GF-D8 (cell line): ENCODE measurements at regions not wholly inside any gene's neighbourhood (a gene's known extent, or its start where the extent isn't known, plus 50 kb on each side); places are given as distances from the start of the nearest gene placed in this dataset.
"Not testable (repeated sequence)": the region's sequence is repeated elsewhere in the genome, so short reads cannot be mapped to it uniquely, and the experiment has no call there.

Experiments
- DNase-seq: peaks from one replicate; lab custom pipeline; 2025; lab: John Stamatoyannopoulos, UW

DNA sequence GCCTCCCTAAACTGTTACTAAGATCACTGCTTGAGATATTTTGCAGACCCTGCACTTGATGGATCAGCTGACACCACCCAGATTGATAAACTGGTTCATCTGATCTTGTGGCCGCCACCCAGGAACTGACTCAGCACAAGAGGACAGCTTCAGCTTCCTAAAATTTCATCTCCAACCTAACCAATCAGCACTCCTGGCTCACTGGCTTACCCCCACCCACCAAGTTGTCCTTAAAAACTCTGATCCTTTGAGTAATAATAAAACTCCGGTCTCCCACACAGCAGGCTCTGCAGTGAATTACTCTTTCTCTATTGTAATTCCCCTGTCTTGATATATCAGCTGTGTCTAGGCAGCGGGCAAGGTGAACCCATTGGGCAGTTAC, 174.8 kb downstream of the UTP18 start:
- DNase-seq = no peak

DNA sequence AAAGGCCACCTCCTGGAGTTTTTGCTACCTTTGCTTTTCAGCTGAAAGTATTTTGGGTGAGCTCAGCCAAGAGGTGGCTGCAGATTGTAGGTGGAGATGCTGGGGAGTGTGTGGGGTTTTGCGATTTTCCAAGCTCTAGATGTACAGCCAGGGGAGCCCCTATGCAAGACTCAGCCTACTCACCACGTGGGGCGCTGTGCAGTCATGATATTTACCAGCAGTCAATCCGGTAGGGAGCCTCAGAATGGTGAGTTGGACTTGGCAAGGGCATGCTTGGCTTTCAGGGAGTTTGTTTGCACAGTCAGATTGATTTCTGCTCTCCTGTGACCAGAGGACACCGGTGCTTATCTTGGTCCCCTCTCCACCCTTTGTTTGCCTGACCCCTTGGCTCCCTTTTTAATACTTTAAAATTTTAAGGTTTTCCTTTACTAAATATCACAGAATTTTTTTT, 175.3 kb downstream of the UTP18 start:
- no peak for DNase-seq

DNA sequence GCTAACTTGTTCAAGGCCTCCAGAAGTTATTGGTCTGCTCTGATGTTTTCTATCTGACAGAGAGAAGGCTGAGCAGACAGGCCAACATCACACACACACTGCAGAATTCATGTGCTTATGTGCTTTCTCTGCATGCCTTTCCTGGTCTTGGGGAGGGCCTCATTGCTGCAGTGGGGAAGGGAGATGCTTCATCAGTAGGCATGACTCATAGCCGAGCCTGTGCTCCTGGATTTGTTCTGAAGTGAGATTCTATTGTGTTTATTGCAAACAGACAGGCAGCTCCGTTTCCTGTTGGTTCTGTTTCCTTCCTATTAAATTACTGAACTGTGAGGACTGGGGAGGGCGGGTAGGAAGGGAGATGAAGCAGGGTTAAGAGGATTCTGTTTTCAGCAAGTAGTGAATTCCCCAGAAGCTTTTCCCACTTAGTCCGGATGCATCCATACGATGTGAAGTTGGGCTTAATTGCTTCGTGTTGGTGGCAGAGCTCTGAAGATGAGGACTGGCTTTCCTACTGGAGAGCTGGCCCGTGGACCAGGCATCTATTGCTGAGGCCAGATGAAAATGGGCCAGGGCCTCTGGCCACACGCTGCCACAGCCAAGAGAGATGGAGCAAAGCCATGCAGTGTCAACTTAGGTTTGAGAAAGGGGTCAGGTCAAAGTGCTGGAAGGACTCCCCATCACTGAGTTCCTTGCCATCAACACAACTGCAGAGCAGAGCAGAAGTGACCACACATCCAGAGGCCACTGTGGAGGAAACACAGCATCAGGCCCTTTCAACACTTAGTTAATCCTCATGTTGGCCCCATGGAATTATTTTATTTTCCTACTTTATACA, 179.3 kb downstream of the UTP18 start:
- DNase-seq = no peak

DNA sequence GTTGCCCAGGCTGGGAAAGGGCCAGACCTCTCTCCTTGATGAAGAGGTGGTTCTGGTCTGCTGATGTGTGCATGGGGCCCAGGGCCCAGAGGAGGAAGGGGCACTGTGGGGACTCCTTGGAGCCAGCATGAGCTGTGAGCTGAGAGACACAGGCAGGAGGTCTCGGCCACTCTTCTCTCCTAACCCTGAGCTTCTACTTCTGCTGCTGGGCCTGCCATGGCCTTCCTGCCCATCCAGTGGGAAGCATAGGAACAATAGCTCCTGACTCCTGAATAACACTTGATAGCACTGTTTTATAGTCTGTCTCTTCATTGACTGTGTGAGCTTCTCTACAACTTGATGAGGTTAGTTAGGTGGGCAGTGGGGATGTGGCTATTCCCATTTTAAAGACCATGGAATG, 181.1 kb downstream of the UTP18 start:
- no peak for DNase-seq

DNA sequence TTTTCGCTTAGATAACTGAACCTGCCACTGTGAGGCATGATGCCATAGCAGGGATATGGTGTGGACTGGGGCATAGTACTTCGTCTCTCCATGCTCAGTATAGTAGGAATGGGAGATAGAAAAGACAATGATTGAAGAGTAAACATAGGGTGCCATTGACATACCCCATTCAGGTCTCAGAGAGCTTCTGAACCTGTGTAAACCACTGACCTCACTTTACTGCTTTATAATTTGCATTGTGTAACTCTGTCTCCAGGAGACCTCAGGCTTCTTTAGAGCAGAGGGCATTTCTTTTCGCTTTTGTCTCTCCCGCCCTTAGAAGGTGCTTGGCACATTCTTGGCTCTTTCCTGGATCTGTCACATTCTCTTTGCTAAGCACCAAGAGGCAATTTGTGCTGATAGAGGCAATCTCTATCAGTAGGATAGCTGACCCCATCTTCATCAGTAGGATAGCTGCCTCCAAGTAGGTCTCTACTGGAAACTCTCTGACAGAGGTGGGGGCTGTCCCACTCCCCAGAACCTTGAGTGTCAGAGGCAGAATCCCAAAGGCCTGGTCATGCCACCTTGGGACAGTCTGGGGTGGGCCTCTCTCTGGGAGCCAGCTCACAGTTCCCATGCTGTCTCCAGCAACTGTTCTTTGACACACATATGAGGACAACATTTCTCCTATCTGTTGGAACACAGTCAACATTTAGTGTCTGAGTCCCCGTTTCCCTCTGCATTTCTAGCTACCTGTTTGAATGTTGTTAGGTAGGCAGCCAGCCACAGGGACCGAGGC, 181.9 kb downstream of the UTP18 start:
- DNase-seq = no peak

DNA sequence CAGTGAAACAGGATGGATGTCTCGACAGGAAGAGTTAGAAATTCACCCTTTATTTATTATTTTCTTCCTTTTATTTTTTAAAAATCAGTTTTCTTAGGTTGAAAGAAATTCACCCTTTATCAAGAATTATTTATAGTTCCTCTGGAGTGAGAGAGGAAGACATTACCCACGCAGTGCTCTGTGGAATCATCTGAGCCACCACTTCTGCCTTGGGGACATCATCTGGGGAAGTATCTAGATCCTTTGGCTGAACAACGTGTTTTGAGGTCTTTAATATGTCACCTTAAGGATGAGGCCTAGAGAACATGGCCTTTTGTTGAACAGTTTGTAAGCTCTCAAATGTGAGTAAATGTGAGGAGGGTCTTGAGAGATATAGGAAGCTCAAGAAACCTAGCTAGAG, 183.3 kb downstream of the UTP18 start:
- no peak for DNase-seq

DNA sequence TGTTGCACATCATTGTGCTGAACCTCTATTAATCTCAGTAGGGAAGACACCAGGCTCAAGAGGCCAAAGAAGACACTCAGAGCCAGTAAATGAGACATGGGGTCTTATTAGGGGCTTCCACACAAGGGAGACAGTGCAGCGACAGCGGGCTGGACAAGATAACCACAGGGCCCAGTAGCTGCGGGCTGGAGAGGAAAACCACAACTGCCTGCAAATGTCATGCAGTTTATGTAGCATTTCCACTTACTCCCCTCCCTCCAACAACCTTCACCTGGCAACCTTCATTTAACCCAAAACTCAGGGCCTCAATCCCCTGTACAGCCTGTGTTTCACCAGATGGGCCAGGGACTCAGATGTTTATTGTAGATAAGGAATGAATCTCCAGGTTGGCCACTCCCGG, 185.6 kb downstream of the UTP18 start:
- no peak for DNase-seq

DNA sequence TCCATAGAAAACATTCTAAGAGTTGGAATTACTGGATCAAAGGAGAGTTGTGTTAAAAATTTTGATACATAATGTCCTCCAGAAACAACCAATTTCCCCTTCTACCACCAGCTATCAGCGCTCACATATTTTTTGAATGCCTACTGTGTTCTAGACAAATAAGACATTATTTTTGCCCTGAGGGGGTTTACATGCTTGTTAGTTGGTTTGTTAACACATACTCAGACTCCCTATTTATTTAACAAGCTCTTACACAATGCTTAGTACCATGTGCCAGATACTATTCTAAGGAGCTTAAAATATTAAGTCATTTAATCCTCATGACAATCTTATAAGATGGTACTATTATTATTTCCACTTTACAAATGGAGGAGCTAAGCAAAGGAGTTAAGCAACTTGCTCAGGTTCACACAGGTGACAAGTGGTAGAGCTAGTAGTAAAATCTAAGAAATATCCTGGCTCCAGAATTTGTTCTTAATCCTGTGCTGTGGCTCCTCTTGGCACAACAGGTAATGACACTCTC, 194.2 kb downstream of the UTP18 start:
- no peak for DNase-seq

DNA sequence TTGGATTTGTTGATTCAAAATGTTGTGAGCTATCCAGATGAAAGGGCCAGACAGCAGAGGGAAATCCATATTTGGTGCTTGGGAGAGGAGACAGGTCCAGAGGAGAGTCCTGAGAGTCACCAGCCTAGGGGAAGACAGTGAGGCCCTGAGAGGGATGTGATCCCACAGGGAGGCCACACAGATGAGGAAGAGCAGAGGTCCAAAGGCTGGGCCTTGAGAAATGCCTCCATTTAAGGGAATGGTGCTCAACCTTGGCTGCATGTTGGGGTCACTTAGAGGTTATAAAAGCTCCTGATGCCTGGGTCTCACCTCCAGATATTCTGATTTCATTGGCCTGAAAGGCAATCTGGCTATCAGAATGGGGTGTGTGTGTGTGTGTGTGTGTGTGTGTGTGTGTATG, 194.9 kb downstream of the UTP18 start:
- DNase-seq = no peak

DNA sequence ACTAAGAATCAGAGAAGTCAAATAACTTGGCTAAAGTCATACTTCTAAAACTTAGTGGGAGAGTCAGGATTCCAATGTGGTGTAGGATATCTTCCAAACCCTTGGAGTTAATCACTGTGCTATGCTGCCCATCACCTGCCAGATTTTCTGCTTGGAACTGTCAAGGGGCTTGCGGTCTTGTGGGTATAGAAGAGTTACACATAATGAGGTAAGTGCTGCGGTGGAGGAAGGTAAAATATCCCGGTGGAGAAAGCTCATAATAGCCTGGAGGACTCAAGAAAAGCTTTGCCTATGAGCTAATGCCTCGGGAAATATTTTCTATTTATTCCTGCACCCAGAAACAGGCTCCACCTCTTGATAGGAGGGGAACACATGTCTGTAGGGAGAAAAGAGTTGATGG, 195.6 kb downstream of the UTP18 start:
- DNase-seq = no peak

DNA sequence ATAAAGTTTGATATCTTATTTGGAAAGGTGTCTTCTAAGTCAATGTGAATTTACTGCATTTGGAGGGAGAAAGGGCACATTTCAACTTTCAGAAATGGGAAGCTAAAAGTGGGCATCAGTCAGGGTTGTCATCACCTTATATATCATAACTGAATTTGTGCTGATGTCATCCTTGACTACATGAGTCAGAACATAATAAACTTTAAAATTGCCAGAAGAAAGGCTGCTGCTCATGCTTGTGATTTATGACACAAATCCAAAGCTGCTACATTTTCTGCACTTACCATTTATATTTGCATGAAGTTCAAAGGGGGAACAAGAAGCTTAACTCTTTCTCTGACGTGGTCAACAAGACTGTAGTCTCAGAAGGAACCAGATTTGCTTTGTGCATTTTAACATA, 196.6 kb downstream of the UTP18 start:
- DNase-seq = no peak

DNA sequence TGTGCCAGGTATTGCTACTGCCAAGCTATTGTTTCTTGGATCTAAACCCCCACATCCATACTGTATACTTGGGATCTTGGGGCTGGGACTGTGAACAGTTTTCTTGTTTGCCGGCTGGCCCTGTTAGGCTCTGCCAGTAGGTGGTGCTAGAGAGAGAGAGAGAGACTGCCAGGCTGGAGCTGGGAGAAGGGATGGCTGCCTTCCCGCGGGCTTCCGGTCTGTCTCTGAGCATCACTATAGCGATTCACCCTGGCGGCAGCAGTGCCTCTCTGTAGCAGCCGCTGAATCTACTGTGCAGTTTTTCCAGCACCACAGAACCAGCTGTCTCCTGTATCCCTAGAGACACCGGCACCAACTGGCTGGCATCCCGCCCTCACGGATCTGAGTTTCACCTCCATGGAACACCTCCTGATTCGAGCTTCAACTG, 201.2 kb downstream of the UTP18 start:
- DNase-seq = no peak

DNA sequence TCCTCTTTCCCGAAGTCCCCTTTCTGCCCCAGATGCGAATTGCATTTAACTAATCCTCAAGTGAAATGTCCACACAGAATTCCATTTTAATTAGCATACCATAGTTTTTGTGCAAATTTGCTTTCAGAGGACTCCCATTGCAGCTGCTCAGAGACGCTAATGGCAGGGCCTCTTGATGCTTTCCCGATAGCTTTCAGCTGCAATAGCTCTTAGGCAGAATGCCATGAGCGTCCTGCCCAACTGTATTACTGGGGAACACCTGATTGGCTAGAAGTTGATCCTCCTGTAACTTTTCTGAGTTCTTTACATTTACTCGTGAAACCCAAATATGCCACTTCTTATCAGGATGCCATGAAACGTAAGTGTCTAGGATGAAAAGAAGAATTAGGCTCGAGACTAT, 203.0 kb downstream of the UTP18 start:
- DNase-seq = no peak

DNA sequence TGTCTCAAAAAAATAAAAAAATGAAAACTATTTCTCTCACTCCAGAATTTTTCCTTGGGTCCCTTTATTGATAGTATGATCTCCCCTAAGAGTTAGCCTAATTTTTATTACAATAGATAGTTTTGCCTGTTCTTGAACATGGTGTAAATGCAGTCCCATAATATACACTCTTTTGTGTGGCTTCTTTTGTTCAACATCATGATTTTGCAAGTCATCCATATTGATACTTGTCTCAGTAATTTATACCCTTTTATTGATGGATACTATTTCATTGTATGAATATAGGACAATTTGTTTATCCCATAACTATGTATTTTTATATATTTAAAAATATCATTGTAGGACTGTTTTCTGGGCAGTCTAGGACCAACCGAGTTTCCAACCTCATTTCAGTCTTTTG, 207.0 kb downstream of the UTP18 start:
- DNase-seq = no peak

DNA sequence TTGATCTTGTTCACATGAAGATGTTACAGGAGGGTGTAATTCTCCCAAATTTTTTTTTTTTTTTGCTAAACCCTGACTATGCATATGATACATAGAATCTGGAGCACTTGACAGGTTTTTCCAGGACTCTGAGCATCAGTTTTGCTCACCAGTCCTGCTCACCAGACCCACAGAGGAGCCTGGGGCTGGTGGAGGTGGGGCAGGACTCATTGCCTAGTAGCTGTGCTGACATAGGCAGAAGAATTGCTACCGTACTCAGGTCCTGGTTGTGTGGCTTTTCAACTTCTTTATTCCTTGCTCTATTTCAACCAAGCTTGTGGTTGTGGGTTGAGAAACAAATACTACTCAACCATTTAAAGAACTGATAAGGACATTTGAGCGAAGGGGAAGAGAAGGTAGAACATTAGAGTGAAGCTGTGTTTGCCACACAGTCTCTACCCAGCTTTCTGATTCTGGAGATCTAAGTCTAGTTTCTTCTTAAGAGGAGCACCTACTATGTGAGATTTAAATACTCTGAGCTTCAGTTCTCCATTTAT, 212.4 kb downstream of the UTP18 start:
- DNase-seq = no peak

DNA sequence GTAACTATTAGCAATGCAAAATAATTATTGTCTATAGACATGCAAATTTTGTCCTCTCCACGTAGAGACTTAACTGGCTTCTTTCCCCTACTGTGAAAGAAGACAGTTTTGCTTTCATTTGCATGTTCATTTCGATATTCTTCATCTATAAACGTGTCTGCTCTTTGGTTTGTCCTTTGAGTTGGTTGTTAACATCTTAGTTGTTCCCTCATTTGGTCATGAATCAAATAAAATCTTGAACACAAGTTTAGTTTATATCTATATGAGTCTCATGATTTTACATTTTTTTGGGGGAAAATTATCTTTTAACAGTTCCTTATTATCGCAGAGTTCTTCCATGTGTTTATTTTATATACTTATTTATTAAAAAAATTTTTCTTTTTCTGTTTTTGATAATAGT, 214.4 kb downstream of the UTP18 start:
- DNase-seq = no peak

DNA sequence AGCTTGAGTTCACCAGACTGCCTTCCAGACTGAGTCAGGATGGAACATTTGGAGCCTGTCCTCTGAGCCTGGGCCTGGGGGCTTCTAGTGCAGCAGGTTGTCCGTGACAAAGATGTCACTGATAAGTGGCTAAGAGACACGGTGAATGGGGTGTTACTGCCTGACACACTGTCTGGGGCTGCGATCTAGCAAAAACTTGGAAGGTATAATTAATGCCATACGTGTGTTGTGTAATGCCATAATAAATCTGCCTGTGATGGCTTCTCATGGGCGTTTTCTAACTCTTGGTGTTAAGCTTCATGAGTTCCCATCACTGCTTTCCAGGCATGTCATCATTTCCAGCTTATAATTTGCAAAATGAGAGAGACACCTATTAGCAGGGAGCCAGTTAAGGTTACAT, 215.4 kb downstream of the UTP18 start:
- DNase-seq = no peak

DNA sequence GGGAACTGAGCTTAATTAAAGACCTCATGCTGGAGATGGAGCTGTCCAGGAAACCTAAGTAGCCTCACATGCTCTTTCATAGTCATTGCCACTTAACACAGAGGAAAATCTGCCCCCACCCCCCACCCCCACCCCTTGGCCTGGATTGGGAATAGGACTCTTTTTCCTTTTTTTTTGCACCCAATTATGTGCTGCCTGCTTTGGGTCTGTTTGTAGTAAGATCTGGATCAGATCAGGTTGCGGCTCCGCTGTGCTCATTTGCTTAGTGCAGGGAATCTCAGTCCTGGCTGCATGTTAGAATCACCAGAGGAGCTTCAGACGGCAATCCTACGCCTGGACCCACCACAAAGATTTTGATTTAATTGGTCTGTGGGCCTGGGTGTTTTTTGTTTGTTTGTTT, 219.0 kb downstream of the UTP18 start:
- DNase-seq = no peak

DNA sequence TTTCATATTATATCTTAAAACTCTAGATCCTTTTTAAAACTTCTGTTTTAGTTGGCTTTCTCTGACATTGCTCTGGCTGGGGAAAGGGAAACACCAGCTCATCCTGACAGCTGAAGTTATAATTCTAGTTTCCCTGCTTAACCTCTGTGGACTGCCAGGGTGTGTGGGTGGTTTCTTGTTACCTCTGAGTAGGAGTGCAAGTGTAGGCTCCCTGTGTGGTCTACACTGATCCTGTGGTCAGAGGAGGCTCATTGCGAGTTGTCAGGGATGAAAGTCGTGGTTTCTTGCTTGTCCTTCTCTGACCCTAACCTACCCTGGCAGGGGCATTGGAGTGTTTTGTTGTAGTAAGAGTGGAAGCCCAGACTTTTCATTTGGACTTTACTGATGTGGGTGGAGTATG, 221.0 kb downstream of the UTP18 start:
- DNase-seq = no peak

DNA sequence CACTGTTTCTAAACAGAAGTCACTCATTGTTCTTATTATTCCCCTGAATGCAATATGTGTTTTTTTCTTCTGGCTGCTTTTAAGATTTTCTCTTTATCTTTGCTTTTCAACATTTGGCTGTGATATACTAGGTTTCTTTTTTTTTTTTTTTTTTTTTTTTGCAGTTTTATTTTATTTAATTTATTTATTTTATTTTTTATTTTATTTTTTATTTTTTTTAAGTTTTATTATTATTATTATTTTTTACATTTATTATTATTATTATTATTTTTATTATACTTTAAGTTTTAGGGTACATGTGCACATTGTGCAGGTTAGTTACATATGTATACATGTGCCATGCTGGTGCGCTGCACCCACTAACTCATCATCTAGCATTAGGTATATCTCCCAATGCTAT, 221.9 kb downstream of the UTP18 start:
- DNase-seq = not testable (repeated sequence)

DNA sequence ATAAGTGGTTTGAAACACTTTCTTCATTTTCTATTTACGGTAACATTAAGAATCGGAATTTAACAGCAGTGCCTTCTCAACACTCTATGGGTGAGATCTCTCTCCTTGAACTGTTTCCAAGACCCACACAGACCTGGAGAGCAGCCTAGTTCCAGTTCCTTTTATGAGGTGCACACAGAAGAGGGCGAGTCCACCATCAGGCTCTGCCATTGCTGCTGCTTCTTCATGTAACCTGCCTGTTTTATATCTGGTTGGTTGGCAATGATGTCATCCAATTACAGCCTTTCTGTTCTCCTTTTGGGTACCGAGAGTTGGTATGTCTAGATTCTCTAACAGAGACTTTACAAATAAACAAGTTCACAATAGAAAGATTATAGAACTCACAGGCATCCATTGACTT, 225.7 kb downstream of the UTP18 start:
- no peak for DNase-seq

DNA sequence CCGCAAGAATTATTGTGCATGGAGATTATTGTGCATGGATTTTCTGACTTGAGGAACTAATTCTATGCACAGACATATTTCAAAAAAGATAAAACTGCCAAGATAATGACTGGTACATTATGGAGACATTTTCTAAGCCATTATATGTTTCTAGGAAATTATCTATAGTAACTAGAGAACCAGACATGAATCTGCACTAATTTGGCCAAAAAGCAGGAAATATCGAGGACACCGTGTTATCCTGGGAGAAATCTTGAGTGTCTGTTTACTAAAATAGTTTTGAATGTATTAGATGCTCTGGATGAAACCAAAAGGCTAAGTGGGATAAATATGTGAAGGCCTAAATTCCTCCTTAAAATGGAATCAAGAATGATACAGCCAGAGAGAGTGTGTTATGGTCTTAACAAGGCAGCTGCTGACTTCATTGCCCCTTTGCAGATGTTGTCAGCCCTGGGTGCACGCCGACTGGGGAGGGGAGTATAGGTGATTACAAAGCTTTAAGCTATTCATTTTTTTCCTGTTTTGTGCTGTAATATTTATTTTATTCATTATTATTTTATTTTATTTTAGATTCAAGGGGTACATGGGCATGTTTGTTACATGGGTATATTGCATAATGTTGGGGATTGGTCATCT, 226.7 kb downstream of the UTP18 start:
- no peak for DNase-seq

DNA sequence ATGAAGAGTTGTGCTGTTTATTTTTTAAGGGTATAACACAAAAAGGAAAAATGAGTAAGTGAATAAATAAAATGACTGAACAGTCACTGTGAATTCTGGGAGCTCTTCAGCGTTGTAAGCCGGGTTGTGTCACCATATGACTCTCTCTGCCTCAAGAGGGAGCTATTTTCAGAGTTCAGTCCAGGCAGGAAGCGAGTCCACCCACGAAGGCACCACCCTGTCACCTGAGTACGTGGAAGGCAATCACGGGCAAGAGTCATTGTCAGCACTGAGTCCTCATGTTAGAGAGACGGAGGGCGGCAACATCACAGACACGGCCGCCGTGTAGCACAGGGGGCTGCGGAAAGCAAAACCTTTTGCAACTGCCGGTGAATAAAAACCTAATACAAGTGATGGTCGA, 227.6 kb downstream of the UTP18 start:
- DNase-seq = no peak
